ENCODE measurements at regions not wholly inside any gene's neighbourhood (a gene's known extent, or its start where the extent isn't known, plus 50 kb on each side); places are given as distances from the start of the nearest gene placed in this dataset.

GRCh38 chr5:118017536-118017935 lies 970.8 kb downstream of the DTWD2 start:
- no peak for TF ChIP-seq CTCF (IDR thresholded peaks at IDR 0.05; ENCODE audit: low read length, missing control alignments)
- no peak for DNase-seq (ENCODE audit: low read depth)
- H3K4me3 ChIP-seq (replicated peaks; ENCODE audit: low read depth, low read length), result no peak overlapping the region

- no peak for DNase-seq (ENCODE audit: low read depth)
- no peak for TF ChIP-seq CTCF (IDR thresholded peaks at IDR 0.05; ENCODE audit: low read length, missing control alignments)
- H3K4me3 ChIP-seq (replicated peaks; ENCODE audit: low read depth, low read length), result no peak overlapping the region
Measured at GRCh38 chr5:118016396-118016795, 972.0 kb downstream of the DTWD2 start.

- H3K4me3 ChIP-seq (replicated peaks; ENCODE audit: low read depth, low read length), result no peak overlapping the region
- DNase-seq (ENCODE audit: low read depth), result no peak
- no peak for TF ChIP-seq CTCF (IDR thresholded peaks at IDR 0.05; ENCODE audit: low read length, missing control alignments)
Measured at GRCh38 chr5:118015511-118015910, 972.8 kb downstream of the DTWD2 start.

- TF ChIP-seq CTCF (IDR thresholded peaks at IDR 0.05; ENCODE audit: low read length, missing control alignments), result no peak
- DNase-seq (ENCODE audit: low read depth), result no peak
- H3K4me3 ChIP-seq (replicated peaks; ENCODE audit: low read depth, low read length), result no peak overlapping the region
Measured at GRCh38 chr5:118009741-118010297, 978.5 kb downstream of the DTWD2 start.

- no peak for TF ChIP-seq CTCF (IDR thresholded peaks at IDR 0.05; ENCODE audit: low read length, missing control alignments)
- H3K4me3 ChIP-seq (replicated peaks; ENCODE audit: low read depth, low read length), result no peak overlapping the region
- DNase-seq (ENCODE audit: low read depth), result no peak
Measured at GRCh38 chr5:118008779-118009178, 979.6 kb downstream of the DTWD2 start.

GRCh38 chr5:118007262-118007661 lies 981.1 kb downstream of the DTWD2 start:
- peak; percentile 2 for DNase-seq (ENCODE audit: low read depth)
- no peak overlapping the region for H3K4me3 ChIP-seq (replicated peaks; ENCODE audit: low read depth, low read length)
- no peak for TF ChIP-seq CTCF (IDR thresholded peaks at IDR 0.05; ENCODE audit: low read length, missing control alignments)

- TF ChIP-seq CTCF (IDR thresholded peaks at IDR 0.05; ENCODE audit: low read length, missing control alignments), result no peak
- H3K4me3 ChIP-seq (replicated peaks; ENCODE audit: low read depth, low read length), result no peak overlapping the region
- DNase-seq (ENCODE audit: low read depth), result no peak
Measured at GRCh38 chr5:118006219-118006618, 982.1 kb downstream of the DTWD2 start.
